ENCODE measurements at regions not wholly inside any gene's neighbourhood (a gene's known extent, or its start where the extent isn't known, plus 50 kb on each side); places are given as distances from the start of the nearest gene placed in this dataset.
"Not testable (repeated sequence)": the region's sequence is repeated elsewhere in the genome, so short reads cannot be mapped to it uniquely, and the experiment has no call there.

DNA sequence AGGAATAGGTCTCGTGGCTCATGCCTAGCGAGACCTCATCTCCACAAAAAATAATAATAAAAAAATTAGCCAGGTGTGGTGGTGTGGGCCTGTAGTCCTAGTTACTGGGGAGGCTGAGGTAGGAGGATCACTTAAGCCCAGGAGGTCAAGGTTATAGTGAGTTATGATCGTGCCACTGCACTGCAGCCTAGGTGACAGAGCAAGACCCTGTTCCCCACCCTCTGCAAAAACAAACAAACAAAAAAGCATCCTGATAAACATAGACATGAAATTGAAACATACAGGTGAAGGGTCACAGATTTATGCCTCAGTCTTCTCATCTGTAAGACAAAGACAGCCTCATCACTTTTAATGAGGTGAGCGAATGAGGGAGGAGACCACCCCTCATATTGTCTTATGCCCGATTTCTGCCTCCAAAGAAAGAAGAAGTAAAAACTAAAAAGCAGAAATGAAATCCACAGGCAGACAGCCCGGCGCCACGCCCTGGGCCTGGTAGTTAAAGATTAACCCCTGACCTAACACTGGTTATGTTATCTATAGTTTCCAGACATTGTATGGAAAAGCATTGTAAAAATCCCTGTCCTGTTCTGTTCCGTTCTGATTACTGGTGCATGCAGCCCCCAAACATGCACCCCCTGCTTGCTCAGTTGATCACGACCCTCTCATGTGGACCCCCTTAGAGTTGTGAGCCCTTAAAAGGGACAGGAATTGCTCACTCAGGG, 138.5 kb downstream of the OR2B2 start (continued):
- TF ChIP-seq, protein P1, sequence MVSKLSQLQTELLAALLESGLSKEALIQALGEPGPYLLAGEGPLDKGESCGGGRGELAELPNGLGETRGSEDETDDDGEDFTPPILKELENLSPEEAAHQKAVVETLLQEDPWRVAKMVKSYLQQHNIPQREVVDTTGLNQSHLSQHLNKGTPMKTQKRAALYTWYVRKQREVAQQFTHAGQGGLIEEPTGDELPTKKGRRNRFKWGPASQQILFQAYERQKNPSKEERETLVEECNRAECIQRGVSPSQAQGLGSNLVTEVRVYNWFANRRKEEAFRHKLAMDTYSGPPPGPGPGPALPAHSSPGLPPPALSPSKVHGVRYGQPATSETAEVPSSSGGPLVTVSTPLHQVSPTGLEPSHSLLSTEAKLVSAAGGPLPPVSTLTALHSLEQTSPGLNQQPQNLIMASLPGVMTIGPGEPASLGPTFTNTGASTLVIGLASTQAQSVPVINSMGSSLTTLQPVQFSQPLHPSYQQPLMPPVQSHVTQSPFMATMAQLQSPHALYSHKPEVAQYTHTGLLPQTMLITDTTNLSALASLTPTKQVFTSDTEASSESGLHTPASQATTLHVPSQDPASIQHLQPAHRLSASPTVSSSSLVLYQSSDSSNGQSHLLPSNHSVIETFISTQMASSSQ (IDR thresholded peaks at IDR 0.05; ENCODE audit: low read depth) = peak; percentile 86
- TF ChIP-seq, protein P1 (CRISPR knock-in tag; IDR thresholded peaks at IDR 0.05; ENCODE audit: borderline replicate concordance) = peak; percentile 93
- TF ChIP-seq FOXP1, SOX6 (IDR thresholded peaks at IDR 0.05): not testable (repeated sequence)
- TF ChIP-seq FOXP1 (CRISPR knock-in tag; IDR thresholded peaks at IDR 0.05) (peak; percentile 51; the same call in 1 of the 2 replicates), RXRB (CRISPR knock-in tag; IDR thresholded peaks at IDR 0.05; ENCODE audit: borderline replicate concordance) (0 out of 2 replicates have a peak, but pooled peaks have one; percentile 11), SETDB1 (CRISPR knock-in tag; IDR thresholded peaks at IDR 0.05; ENCODE audit: borderline replicate concordance) (0 out of 2 replicates have a peak, but pooled peaks have one; percentile 73), RARA (CRISPR knock-in tag; IDR thresholded peaks at IDR 0.05) (0 out of 2 replicates have a peak, but pooled peaks have one; percentile 4), TGIF2 (CRISPR knock-in tag; IDR thresholded peaks at IDR 0.05) (peak; percentile 52; the same call in 1 of the 2 replicates), ZNF460 (CRISPR knock-in tag; IDR thresholded peaks at IDR 0.05; ENCODE audit: borderline replicate concordance) (peak; percentile 88), SOX6 (CRISPR knock-in tag; IDR thresholded peaks at IDR 0.05) (peak; percentile 72), NAIF1 (CRISPR knock-in tag; IDR thresholded peaks at IDR 0.05; ENCODE audit: borderline replicate concordance) (0 out of 2 replicates have a peak, but pooled peaks have one; percentile 38), FOXA3 (CRISPR knock-in tag; IDR thresholded peaks at IDR 0.05) (0 out of 2 replicates have a peak, but pooled peaks have one; percentile 5), PPARG (CRISPR knock-in tag; conservative IDR thresholded peaks at IDR 0.05) (peak; percentile 57)
- TF ChIP-seq, protein P2, sequence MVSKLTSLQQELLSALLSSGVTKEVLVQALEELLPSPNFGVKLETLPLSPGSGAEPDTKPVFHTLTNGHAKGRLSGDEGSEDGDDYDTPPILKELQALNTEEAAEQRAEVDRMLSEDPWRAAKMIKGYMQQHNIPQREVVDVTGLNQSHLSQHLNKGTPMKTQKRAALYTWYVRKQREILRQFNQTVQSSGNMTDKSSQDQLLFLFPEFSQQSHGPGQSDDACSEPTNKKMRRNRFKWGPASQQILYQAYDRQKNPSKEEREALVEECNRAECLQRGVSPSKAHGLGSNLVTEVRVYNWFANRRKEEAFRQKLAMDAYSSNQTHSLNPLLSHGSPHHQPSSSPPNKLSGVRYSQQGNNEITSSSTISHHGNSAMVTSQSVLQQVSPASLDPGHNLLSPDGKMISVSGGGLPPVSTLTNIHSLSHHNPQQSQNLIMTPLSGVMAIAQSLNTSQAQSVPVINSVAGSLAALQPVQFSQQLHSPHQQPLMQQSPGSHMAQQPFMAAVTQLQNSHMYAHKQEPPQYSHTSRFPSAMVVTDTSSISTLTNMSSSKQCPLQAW (CRISPR knock-in tag; IDR thresholded peaks at IDR 0.05) = peak; percentile 25; the same call in 1 of the 2 replicates
- TF ChIP-seq, protein P3, sequence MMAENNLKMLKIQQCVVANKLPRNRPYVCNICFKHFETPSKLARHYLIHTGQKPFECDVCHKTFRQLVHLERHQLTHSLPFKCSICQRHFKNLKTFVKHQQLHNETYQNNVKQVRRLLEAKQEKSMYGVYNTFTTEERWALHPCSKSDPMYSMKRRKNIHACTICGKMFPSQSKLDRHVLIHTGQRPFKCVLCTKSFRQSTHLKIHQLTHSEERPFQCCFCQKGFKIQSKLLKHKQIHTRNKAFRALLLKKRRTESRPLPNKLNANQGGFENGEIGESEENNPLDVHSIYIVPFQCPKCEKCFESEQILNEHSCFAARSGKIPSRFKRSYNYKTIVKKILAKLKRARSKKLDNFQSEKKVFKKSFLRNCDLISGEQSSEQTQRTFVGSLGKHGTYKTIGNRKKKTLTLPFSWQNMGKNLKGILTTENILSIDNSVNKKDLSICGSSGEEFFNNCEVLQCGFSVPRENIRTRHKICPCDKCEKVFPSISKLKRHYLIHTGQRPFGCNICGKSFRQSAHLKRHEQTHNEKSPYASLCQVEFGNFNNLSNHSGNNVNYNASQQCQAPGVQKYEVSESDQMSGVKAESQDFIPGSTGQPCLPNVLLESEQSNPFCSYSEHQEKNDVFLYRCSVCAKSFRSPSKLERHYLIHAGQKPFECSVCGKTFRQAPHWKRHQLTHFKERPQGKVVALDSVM (CRISPR knock-in tag; IDR thresholded peaks at IDR 0.05) = peak; percentile 74
- TF ChIP-seq, protein P4, sequence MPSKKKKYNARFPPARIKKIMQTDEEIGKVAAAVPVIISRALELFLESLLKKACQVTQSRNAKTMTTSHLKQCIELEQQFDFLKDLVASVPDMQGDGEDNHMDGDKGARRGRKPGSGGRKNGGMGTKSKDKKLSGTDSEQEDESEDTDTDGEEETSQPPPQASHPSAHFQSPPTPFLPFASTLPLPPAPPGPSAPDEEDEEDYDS (CRISPR knock-in tag; IDR thresholded peaks at IDR 0.05) = peak; percentile 13; the same call in 1 of the 2 replicates
- TF ChIP-seq, protein P5, sequence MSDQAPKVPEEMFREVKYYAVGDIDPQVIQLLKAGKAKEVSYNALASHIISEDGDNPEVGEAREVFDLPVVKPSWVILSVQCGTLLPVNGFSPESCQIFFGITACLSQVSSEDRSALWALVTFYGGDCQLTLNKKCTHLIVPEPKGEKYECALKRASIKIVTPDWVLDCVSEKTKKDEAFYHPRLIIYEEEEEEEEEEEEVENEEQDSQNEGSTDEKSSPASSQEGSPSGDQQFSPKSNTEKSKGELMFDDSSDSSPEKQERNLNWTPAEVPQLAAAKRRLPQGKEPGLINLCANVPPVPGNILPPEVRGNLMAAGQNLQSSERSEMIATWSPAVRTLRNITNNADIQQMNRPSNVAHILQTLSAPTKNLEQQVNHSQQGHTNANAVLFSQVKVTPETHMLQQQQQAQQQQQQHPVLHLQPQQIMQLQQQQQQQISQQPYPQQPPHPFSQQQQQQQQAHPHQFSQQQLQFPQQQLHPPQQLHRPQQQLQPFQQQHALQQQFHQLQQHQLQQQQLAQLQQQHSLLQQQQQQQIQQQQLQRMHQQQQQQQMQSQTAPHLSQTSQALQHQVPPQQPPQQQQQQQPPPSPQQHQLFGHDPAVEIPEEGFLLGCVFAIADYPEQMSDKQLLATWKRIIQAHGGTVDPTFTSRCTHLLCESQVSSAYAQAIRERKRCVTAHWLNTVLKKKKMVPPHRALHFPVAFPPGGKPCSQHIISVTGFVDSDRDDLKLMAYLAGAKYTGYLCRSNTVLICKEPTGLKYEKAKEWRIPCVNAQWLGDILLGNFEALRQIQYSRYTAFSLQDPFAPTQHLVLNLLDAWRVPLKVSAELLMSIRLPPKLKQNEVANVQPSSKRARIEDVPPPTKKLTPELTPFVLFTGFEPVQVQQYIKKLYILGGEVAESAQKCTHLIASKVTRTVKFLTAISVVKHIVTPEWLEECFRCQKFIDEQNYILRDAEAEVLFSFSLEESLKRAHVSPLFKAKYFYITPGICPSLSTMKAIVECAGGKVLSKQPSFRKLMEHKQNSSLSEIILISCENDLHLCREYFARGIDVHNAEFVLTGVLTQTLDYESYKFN (CRISPR knock-in tag; conservative IDR thresholded peaks at IDR 0.05) = peak; percentile 24; the same call in 1 of the 2 replicates

Measured in HepG2 (cell line).